HEK293 (cell line): ENCODE measurements at regions not wholly inside any gene's neighbourhood (a gene's known extent, or its start where the extent isn't known, plus 50 kb on each side); places are given as distances from the start of the nearest gene placed in this dataset.
"Not testable (repeated sequence)": the region's sequence is repeated elsewhere in the genome, so short reads cannot be mapped to it uniquely, and the experiment has no call there.

ENCODE experiments used
- CTCF ChIA-PET: fragments of 350-600 bp; formaldehyde crosslinking; extraction: SDS; loops from one replicate; lab custom pipeline; 2021; ENCODE audit warnings: antibody characterized with exemption; lab: Yijun Ruan, JAX
- POLR2A ChIA-PET: fragments of 300-600 bp; formaldehyde crosslinking; extraction: SDS; loops from one replicate; lab custom pipeline; 2020; ENCODE audit warnings: antibody characterized with exemption, inconsistent platforms; lab: Yijun Ruan, JAX
- H3K27ac ChIP-seq: fragments of 200-500 bp; sonication (Bioruptor generic); 2 replicates; pipeline ENCODE4 v1.5.1; 2014; ENCODE audit warnings: low read depth, low read length, control low read depth, inconsistent platforms; ENCODE audit errors: extremely low read depth
- H3K36me3 ChIP-seq, 2 experiments: fragments of 200-500 bp in 1 of 2; sonication (Bioruptor generic) in 1 of 2; 1 replicate in 1 of 2; 2 replicates in 1 of 2; pipeline ENCODE4 v1.5.1; 2014 to 2017; ENCODE audit warnings: inconsistent platforms in 2 of 2, low read length in 2 of 2; ENCODE audit not compliant: control insufficient read depth in 2 of 2, insufficient read depth in 1 of 2
- H3K4me1 ChIP-seq: fragments of 200-500 bp; sonication (Bioruptor generic); 2 replicates; pipeline ENCODE4 v1.5.1; 2014; ENCODE audit warnings: mild to moderate bottlenecking, low read length, inconsistent platforms; ENCODE audit not compliant: control insufficient read depth, insufficient read depth
- H3K4me3 ChIP-seq: 2 replicates; pipeline ENCODE4 v1.5.1; 2011; ENCODE audit warnings: low read depth, mild to moderate bottlenecking, control low read depth, low read length, moderate library complexity
- H3K9me3 ChIP-seq: fragments of 200-500 bp; sonication (Bioruptor generic); 2 replicates; pipeline ENCODE4 v1.5.1; 2014; ENCODE audit warnings: low read depth, low read length, inconsistent platforms; ENCODE audit not compliant: control insufficient read depth, insufficient read depth
- GLI4 ChIP-seq: fragments of 450-650 bp; formaldehyde crosslinking; IDR thresholded peaks from 2 replicates; pipeline ENCODE4 v1.5.1; 2016; ENCODE audit warnings: missing biosample characterization, missing genetic modification characterization
- KLF8 ChIP-seq: fragments of 450-650 bp; formaldehyde crosslinking; IDR thresholded peaks from 2 replicates; pipeline ENCODE4 v1.5.1; 2016; ENCODE audit warnings: missing biosample characterization, missing genetic modification characterization
- MYNN ChIP-seq: fragments of 450-650 bp; formaldehyde crosslinking; IDR thresholded peaks from 2 replicates; pipeline ENCODE4 v1.5.1; 2016; ENCODE audit warnings: missing biosample characterization, missing genetic modification characterization, borderline replicate concordance
- OSR2 ChIP-seq: fragments of 450-650 bp; formaldehyde crosslinking; IDR thresholded peaks from 2 replicates; pipeline ENCODE4 v1.5.1; 2016; ENCODE audit warnings: missing biosample characterization, missing genetic modification characterization
- PRDM1 ChIP-seq: fragments of 450-650 bp; formaldehyde crosslinking; IDR thresholded peaks from 2 replicates; pipeline ENCODE4; 2016; ENCODE audit warnings: missing biosample characterization, missing genetic modification characterization
- SCRT2 ChIP-seq: fragments of 450-650 bp; formaldehyde crosslinking; IDR thresholded peaks from 2 replicates; pipeline ENCODE4 v1.5.1; 2016; ENCODE audit warnings: missing biosample characterization, missing genetic modification characterization
- SP2 ChIP-seq: fragments of 450-650 bp; formaldehyde crosslinking; IDR thresholded peaks from 2 replicates; pipeline ENCODE4 v1.5.1; 2016; ENCODE audit warnings: missing biosample characterization, missing genetic modification characterization
- ZBTB26 ChIP-seq: fragments of 450-650 bp; formaldehyde crosslinking; optimal IDR thresholded peaks from 2 replicates; pipeline ENCODE3; 2016; ENCODE audit warnings: missing biosample characterization, mild to moderate bottlenecking, missing genetic modification characterization
- ZFP3 ChIP-seq: fragments of 450-650 bp; formaldehyde crosslinking; IDR thresholded peaks from 2 replicates; pipeline ENCODE4 v1.5.1; 2016; ENCODE audit warnings: low read depth, missing biosample characterization, missing genetic modification characterization
- ZNF211 ChIP-seq: fragments of 450-650 bp; formaldehyde crosslinking; IDR thresholded peaks from 2 replicates; pipeline ENCODE4 v1.5.1; 2016; ENCODE audit warnings: low read depth, missing biosample characterization, missing genetic modification characterization
- ZNF335 ChIP-seq: fragments of 450-650 bp; formaldehyde crosslinking; conservative IDR thresholded peaks from 2 replicates; pipeline ENCODE4 v1.5.1; 2016; ENCODE audit warnings: missing biosample characterization, missing genetic modification characterization
- ZNF449 ChIP-seq: fragments of 450-650 bp; formaldehyde crosslinking; IDR thresholded peaks from 2 replicates; pipeline ENCODE4 v1.5.1; 2017; ENCODE audit warnings: missing biosample characterization, mild to moderate bottlenecking, missing genetic modification characterization, moderate library complexity
- ZNF510 ChIP-seq: fragments of 450-650 bp; formaldehyde crosslinking; IDR thresholded peaks from 2 replicates; pipeline ENCODE4 v1.5.1; 2018; ENCODE audit warnings: mild to moderate bottlenecking, missing genetic modification characterization, missing biosample characterization; ENCODE audit not compliant: insufficient replicate concordance
- ZNF639 ChIP-seq: fragments of 450-650 bp; formaldehyde crosslinking; IDR thresholded peaks from 2 replicates; pipeline ENCODE4 v1.5.1; 2016; ENCODE audit warnings: missing biosample characterization, missing genetic modification characterization
- ZNF768 ChIP-seq: fragments of 450-650 bp; formaldehyde crosslinking; IDR thresholded peaks from 2 replicates; pipeline ENCODE4 v1.5.1; 2018; ENCODE audit warnings: missing biosample characterization, mild to moderate bottlenecking, missing genetic modification characterization
- ZNF792 ChIP-seq: fragments of 450-650 bp; formaldehyde crosslinking; IDR thresholded peaks from 2 replicates; pipeline ENCODE4 v1.5.1; 2016; ENCODE audit warnings: missing biosample characterization, missing genetic modification characterization
- ZNF830 ChIP-seq: fragments of 450-650 bp; IDR thresholded peaks from 2 replicates; pipeline ENCODE4 v1.5.0; 2018; ENCODE audit warnings: missing biosample characterization, missing genetic modification characterization, low read depth, mild to moderate bottlenecking, moderate library complexity
- TF ChIP-seq, protein P1 (sequence below): fragments of 450-650 bp; formaldehyde crosslinking; IDR thresholded peaks from 2 replicates; pipeline ENCODE4 v1.5.1; 2017; ENCODE audit warnings: missing biosample characterization, missing genetic modification characterization
- TF ChIP-seq, protein P2 (sequence below): fragments of 450-650 bp; IDR thresholded peaks from 2 replicates; pipeline ENCODE4 v1.5.1; 2018; ENCODE audit warnings: missing biosample characterization, missing genetic modification characterization

DNA sequence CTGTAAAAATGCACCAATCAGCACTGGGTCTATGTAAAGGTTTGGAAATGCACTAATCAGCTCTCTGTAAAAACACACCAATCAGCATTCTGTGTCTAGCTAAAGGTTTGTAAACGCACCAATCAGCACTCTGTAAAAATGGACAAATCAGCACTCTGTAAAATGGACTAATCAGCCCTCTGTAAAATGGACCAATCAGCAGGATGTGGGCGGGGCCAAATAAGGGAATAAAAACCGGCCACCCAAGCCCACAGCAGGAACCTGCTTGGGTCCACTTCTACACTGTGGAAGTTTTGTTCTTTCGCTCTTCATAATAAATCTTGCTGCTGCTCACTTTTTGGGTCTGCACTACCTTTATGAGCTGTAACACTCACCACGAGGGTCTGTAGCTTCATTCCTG lies 101.0 kb downstream of the SMC2 start:
- POLR2A ChIA-PET, H3K4me3 ChIP-seq, H3K4me1 ChIP-seq, H3K36me3 ChIP-seq, CTCF ChIA-PET, H3K9me3 ChIP-seq, H3K27ac ChIP-seq: not testable (repeated sequence)

GRCh38 chr9:104200456-104200994 lies 106.4 kb downstream of the SMC2 start:
- H3K36me3 ChIP-seq: no peaks in the 10 kb centered on the region
- no peak overlapping the region for H3K4me3 ChIP-seq
- H3K27ac ChIP-seq: no peak overlapping the region
- H3K9me3 ChIP-seq: no peaks in the 10 kb centered on the region
- H3K4me1 ChIP-seq: no peaks in the 10 kb centered on the region
- TF ChIP-seq OSR2: no peak
- no peak for TF ChIP-seq ZNF830 (tag by site-specific recombination)
- TF ChIP-seq KLF8 (tag by site-specific recombination): no peak
- TF ChIP-seq, protein P1, sequence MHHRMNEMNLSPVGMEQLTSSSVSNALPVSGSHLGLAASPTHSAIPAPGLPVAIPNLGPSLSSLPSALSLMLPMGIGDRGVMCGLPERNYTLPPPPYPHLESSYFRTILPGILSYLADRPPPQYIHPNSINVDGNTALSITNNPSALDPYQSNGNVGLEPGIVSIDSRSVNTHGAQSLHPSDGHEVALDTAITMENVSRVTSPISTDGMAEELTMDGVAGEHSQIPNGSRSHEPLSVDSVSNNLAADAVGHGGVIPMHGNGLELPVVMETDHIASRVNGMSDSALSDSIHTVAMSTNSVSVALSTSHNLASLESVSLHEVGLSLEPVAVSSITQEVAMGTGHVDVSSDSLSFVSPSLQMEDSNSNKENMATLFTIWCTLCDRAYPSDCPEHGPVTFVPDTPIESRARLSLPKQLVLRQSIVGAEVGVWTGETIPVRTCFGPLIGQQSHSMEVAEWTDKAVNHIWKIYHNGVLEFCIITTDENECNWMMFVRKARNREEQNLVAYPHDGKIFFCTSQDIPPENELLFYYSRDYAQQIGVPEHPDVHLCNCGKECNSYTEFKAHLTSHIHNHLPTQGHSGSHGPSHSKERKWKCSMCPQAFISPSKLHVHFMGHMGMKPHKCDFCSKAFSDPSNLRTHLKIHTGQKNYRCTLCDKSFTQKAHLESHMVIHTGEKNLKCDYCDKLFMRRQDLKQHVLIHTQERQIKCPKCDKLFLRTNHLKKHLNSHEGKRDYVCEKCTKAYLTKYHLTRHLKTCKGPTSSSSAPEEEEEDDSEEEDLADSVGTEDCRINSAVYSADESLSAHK (tag by site-specific recombination): no peak
- no peak for TF ChIP-seq ZNF768
- no peak for TF ChIP-seq ZNF449 (tag by site-specific recombination)
- POLR2A ChIA-PET: no interaction called here
- CTCF ChIA-PET: no interaction called here

- ChIA-PET CTCF (no interaction called here), POLR2A (no interaction called here)
- TF ChIP-seq, protein P2, sequence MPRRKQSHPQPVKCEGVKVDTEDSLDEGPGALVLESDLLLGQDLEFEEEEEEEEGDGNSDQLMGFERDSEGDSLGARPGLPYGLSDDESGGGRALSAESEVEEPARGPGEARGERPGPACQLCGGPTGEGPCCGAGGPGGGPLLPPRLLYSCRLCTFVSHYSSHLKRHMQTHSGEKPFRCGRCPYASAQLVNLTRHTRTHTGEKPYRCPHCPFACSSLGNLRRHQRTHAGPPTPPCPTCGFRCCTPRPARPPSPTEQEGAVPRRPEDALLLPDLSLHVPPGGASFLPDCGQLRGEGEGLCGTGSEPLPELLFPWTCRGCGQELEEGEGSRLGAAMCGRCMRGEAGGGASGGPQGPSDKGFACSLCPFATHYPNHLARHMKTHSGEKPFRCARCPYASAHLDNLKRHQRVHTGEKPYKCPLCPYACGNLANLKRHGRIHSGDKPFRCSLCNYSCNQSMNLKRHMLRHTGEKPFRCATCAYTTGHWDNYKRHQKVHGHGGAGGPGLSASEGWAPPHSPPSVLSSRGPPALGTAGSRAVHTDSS: no peak
- TF ChIP-seq SCRT2 (tag by site-specific recombination) (no peak), ZBTB26 (tag by site-specific recombination) (no peak), ZNF639 (no peak), ZNF211 (tag by site-specific recombination) (no peak), SP2 (tag by site-specific recombination) (no peak), PRDM1 (tag by site-specific recombination) (no peak), ZFP3 (tag by site-specific recombination) (no peak), MYNN (no peak), ZNF510 (tag by site-specific recombination) (no peak), GLI4 (tag by site-specific recombination) (no peak), ZNF792 (tag by site-specific recombination) (no peak), ZNF335 (tag by site-specific recombination) (no peak)
- TF ChIP-seq, protein P1 (tag by site-specific recombination): no peak
- Histone ChIP-seq H3K4me3 (no peak overlapping the region), H3K9me3 (no peaks in the 10 kb centered on the region), H3K4me1 (no peaks in the 10 kb centered on the region), H3K27ac (no peak overlapping the region), H3K36me3 (no peaks in the 10 kb centered on the region)
Observed at GRCh38 chr9:104206766-104207165, 112.7 kb downstream of the SMC2 start.
